HG02884 (cell line): ENCODE measurements at regions not wholly inside any gene's neighbourhood (a gene's known extent, or its start where the extent isn't known, plus 50 kb on each side); places are given as distances from the start of the nearest gene placed in this dataset.
A peak's percentile ranks its signal among the peaks of the same experiment; 100 is the strongest.

Source experiments
- ATAC-seq: cut with Tn5 transposase; IDR thresholded peaks from one replicate; pipeline ENCODE4 v1.9.1; 2021; ENCODE audit warnings: mild to moderate bottlenecking, moderate library complexity; ENCODE audit not compliant: unreplicated experiment

- ATAC-seq: no peak
Observed at GRCh38 chr6:26214803-26215584, 127.8 kb downstream of the HFE start.

- no peak for ATAC-seq
Observed at GRCh38 chr6:26215585-26216358, 128.5 kb downstream of the HFE start.

GRCh38 chr6:26216359-26216885, 129.2 kb downstream of the HFE start:
- ATAC-seq: peak; percentile 74

GRCh38 chr6:26216886-26217713, 129.9 kb downstream of the HFE start:
- no peak for ATAC-seq

GRCh38 chr6:26217714-26218075, 130.5 kb downstream of the HFE start:
- no peak for ATAC-seq

- no peak for ATAC-seq
Observed at GRCh38 chr6:26218824-26219223, 131.6 kb downstream of the HFE start.

GRCh38 chr6:26220145-26220970, 133.1 kb downstream of the HFE start:
- no peak for ATAC-seq

GRCh38 chr6:26221186-26221585, 134.0 kb downstream of the HFE start:
- ATAC-seq: no peak

- no peak for ATAC-seq
Observed at GRCh38 chr6:26222571-26222970, 135.3 kb downstream of the HFE start.

GRCh38 chr6:26223228-26223627, 136.0 kb downstream of the HFE start:
- no peak for ATAC-seq

GRCh38 chr6:26223650-26224546, 136.7 kb downstream of the HFE start:
- peak; percentile 66 for ATAC-seq

- no peak for ATAC-seq
Observed at GRCh38 chr6:26224547-26224912, 137.3 kb downstream of the HFE start.

- ATAC-seq: no peak
Observed at GRCh38 chr6:26224940-26225847, 138.0 kb downstream of the HFE start.

GRCh38 chr6:26225848-26226578, 138.8 kb downstream of the HFE start:
- no peak for ATAC-seq

GRCh38 chr6:26226579-26226967, 138.4 kb upstream of the BTN3A2 start:
- no peak for ATAC-seq

- ATAC-seq: no peak
Observed at GRCh38 chr6:26230351-26230750, 134.6 kb upstream of the BTN3A2 start.

GRCh38 chr6:26231006-26231587, 133.9 kb upstream of the BTN3A2 start:
- no peak for ATAC-seq
